Osteocyte (in vitro differentiated cells): ENCODE measurements at regions not wholly inside any gene's neighbourhood (a gene's known extent, or its start where the extent isn't known, plus 50 kb on each side); places are given as distances from the start of the nearest gene placed in this dataset.

ENCODE experiments used
- DNase-seq: peaks from one replicate; pipeline ENCODE4 v3.0.0; 2021; ENCODE audit warnings: mixed read lengths; ENCODE audit not compliant: unreplicated experiment; ENCODE audit errors: extremely low spot score
- H3K27ac Mint-ChIP-seq: one replicate; pipeline ENCODE4 v1.8.0; 2021; ENCODE audit warnings: mild to moderate bottlenecking, mixed read lengths; ENCODE audit not compliant: unreplicated experiment
- H3K27me3 Mint-ChIP-seq: one replicate; pipeline ENCODE4 v1.8.0; 2021; ENCODE audit warnings: mixed read lengths; ENCODE audit not compliant: unreplicated experiment
- H3K36me3 Mint-ChIP-seq: one replicate; pipeline ENCODE4 v1.8.0; 2021; ENCODE audit warnings: mixed read lengths; ENCODE audit not compliant: unreplicated experiment
- H3K4me1 Mint-ChIP-seq: one replicate; pipeline ENCODE4 v1.8.0; 2021; ENCODE audit warnings: mixed read lengths; ENCODE audit not compliant: unreplicated experiment
- H3K4me3 Mint-ChIP-seq: one replicate; pipeline ENCODE4 v1.8.0; 2021; ENCODE audit warnings: mild to moderate bottlenecking, moderate library complexity, mixed read lengths; ENCODE audit not compliant: unreplicated experiment
- H3K9me3 Mint-ChIP-seq: one replicate; pipeline ENCODE4 v1.8.0; 2021; ENCODE audit warnings: mixed read lengths; ENCODE audit not compliant: unreplicated experiment
- TF ChIP-seq, protein P1 (sequence below): fragments of 200-600 bp; sonication (generic); IDR thresholded peaks from 2 replicates; pipeline ENCODE4 v1.5.0; 2021; ENCODE audit warnings: antibody characterized with exemption, mild to moderate bottlenecking, moderate library complexity

DNA sequence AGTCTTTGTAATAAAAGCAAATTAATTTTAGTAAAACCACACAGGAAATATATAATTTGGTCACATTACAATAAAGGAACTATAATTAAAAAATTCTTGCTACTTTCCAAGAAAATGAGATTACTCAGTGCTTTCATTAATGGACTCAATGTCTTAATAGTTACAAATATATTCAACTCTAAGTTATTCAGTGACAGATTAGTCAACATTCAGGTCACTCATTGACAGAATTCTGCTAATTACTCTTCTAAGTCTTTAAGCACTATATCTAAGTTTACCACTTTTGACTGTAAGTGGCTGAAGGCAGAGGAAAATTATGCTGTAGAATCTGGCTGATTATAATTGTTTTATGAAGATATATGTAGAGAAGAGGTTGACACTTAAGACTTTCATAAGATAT, 1365.0 kb downstream of the EFNB2 start:
- TF ChIP-seq, protein P1, sequence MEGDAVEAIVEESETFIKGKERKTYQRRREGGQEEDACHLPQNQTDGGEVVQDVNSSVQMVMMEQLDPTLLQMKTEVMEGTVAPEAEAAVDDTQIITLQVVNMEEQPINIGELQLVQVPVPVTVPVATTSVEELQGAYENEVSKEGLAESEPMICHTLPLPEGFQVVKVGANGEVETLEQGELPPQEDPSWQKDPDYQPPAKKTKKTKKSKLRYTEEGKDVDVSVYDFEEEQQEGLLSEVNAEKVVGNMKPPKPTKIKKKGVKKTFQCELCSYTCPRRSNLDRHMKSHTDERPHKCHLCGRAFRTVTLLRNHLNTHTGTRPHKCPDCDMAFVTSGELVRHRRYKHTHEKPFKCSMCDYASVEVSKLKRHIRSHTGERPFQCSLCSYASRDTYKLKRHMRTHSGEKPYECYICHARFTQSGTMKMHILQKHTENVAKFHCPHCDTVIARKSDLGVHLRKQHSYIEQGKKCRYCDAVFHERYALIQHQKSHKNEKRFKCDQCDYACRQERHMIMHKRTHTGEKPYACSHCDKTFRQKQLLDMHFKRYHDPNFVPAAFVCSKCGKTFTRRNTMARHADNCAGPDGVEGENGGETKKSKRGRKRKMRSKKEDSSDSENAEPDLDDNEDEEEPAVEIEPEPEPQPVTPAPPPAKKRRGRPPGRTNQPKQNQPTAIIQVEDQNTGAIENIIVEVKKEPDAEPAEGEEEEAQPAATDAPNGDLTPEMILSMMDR, result no peak
- Mint-ChIP-seq H3K27ac (no peak overlapping the region), H3K4me3 (no peak overlapping the region), H3K4me1 (no peaks in the 10 kb centered on the region), H3K9me3 (no peaks in the 10 kb centered on the region), H3K36me3 (no peaks in the 10 kb centered on the region), H3K27me3 (no peaks in the 10 kb centered on the region)
- DNase-seq, result no peak

DNA sequence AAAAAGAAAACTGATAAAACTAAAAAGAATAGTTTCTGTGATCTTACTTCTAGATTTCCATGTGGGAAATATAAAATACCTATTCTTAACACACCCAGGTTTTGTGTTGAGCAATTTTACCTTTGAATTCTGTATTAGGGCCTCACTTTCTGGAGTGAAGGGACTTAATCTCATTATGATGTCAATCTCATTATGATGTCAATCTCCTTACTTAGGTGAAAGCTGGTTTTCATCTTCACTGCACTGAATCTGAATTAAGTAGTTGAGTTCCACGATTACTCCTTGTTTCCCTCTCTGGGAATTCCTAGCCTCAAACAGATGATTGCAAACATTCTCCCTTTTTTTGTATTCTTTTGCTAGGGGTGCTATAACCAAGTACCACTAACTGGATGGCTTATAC, 1367.2 kb downstream of the EFNB2 start:
- no peaks in the 10 kb centered on the region for H3K4me1 Mint-ChIP-seq
- DNase-seq, result no peak
- no peaks in the 10 kb centered on the region for H3K27me3 Mint-ChIP-seq
- TF ChIP-seq, protein P1, result no peak
- H3K4me3 Mint-ChIP-seq, result no peak overlapping the region
- H3K36me3 Mint-ChIP-seq, result no peaks in the 10 kb centered on the region
- no peak overlapping the region for H3K27ac Mint-ChIP-seq
- H3K9me3 Mint-ChIP-seq, result no peaks in the 10 kb centered on the region

DNA sequence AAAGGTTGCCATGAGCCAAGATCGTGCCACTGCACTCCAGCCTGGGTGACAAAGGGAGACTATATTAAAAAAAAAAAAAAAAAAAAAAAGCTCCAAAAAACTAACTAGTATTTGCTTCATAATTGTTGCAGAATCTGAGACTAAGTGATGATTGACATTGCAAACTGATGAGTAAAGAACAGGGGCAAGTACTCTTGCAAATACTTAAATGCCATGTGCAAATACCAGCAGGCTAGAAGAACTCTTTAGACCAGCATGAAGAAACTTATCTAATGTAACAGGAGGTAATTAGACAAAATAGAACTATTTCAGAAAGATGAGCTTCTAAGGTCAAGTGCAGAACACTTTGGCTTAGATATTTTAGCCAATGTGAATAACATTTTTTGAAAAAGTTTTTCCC, 1368.1 kb downstream of the EFNB2 start:
- H3K27me3 Mint-ChIP-seq, result no peaks in the 10 kb centered on the region
- TF ChIP-seq, protein P1, result no peak
- H3K4me3 Mint-ChIP-seq, result no peak overlapping the region
- no peaks in the 10 kb centered on the region for H3K36me3 Mint-ChIP-seq
- no peak for DNase-seq
- no peaks in the 10 kb centered on the region for H3K4me1 Mint-ChIP-seq
- H3K27ac Mint-ChIP-seq, result no peak overlapping the region
- H3K9me3 Mint-ChIP-seq, result no peaks in the 10 kb centered on the region

DNA sequence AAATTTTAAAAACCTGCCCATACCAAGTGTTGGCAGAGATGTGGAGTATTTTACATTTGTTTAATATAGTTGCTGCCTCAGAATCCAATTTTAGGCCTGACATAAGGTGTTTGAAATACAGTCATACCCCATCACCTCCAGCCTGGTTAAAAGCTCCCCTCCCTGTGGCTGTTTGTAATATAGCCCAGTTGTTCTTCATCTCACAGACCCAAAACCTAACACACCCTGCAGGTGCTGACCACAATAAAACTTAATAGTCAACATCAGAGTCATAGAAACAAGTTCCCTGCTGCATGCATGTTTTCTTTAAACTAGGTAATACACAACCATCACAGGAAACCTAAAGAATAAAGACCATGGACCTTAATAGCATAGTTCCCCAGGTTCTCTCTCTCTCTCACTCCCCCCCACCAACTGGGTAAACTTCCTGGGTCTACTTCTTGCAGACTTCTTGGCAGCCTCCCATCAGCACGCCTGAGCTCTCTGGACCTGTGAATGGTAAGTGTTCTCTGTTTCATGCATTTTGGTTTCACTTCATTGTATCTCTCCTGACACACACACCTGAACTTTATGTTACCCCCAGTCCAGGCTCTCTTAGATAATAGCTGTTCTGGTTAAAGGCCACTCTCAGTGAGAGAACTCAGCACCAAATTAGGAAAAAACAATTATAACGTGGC, 1369.9 kb downstream of the EFNB2 start:
- TF ChIP-seq, protein P1, result no peak
- no peaks in the 10 kb centered on the region for H3K4me1 Mint-ChIP-seq
- no peaks in the 10 kb centered on the region for H3K9me3 Mint-ChIP-seq
- H3K27ac Mint-ChIP-seq, result no peak overlapping the region
- H3K27me3 Mint-ChIP-seq, result no peaks in the 10 kb centered on the region
- no peak overlapping the region for H3K4me3 Mint-ChIP-seq
- H3K36me3 Mint-ChIP-seq, result no peaks in the 10 kb centered on the region
- DNase-seq, result no peak

DNA sequence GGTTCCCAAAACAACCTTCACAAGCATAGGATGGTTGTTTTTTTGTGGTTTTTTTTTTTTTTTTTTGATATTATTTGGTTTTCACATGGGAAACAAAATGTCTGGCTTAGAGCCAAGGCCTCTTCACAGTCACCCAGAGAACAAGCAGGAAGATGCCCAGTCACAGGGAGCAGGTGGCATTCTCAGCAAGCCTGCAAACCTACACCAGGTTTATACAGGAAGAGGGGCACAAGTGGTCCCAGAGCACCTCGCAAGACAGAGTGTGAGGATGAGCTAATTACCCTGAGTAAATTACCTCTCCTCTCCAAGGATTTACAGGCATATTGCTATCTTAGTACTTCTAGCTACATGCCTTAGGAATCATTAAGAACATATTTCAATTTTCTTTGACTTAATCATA, 1375.6 kb downstream of the EFNB2 start:
- TF ChIP-seq, protein P1, result no peak
- no peak overlapping the region for H3K27ac Mint-ChIP-seq
- H3K36me3 Mint-ChIP-seq, result no peaks in the 10 kb centered on the region
- no peaks in the 10 kb centered on the region for H3K4me1 Mint-ChIP-seq
- H3K27me3 Mint-ChIP-seq, result no peaks in the 10 kb centered on the region
- no peak overlapping the region for H3K4me3 Mint-ChIP-seq
- DNase-seq, result no peak
- no peaks in the 10 kb centered on the region for H3K9me3 Mint-ChIP-seq
